ENCODE measurements at regions not wholly inside any gene's neighbourhood (a gene's known extent, or its start where the extent isn't known, plus 50 kb on each side); places are given as distances from the start of the nearest gene placed in this dataset.
A peak's percentile ranks its signal among the peaks of the same experiment; 100 is the strongest.
"Not testable (repeated sequence)": the region's sequence is repeated elsewhere in the genome, so short reads cannot be mapped to it uniquely, and the experiment has no call there.

GRCh38 chr3:10657339-10657738 is 152.0 kb upstream of the ATP2B2 start:
- not testable (repeated sequence) for DNase-seq (ENCODE audit: low read depth in 2 of 2)

- no peak for DNase-seq (ENCODE audit: low read depth in 2 of 2)
Measured at GRCh38 chr3:10665592-10665991, 150.4 kb upstream of the SLC6A11 start.

- no peak for DNase-seq (ENCODE audit: low read depth in 2 of 2)
Measured at GRCh38 chr3:10666621-10667020, 149.4 kb upstream of the SLC6A11 start.

GRCh38 chr3:10667269-10667668 is 148.8 kb upstream of the SLC6A11 start:
- DNase-seq (ENCODE audit: low read depth in 2 of 2): no peak

- DNase-seq (ENCODE audit: low read depth in 2 of 2): no peak
Measured at GRCh38 chr3:10667901-10668476, 148.0 kb upstream of the SLC6A11 start.

- DNase-seq (ENCODE audit: low read depth in 2 of 2): no peak
Measured at GRCh38 chr3:10669490-10670048, 146.5 kb upstream of the SLC6A11 start.

- no peak for DNase-seq (ENCODE audit: low read depth in 2 of 2)
Measured at GRCh38 chr3:10672422-10672821, 143.6 kb upstream of the SLC6A11 start.

GRCh38 chr3:10674578-10674977 is 141.4 kb upstream of the SLC6A11 start:
- no peak for DNase-seq (ENCODE audit: low read depth in 2 of 2)

GRCh38 chr3:10676905-10677304 is 139.1 kb upstream of the SLC6A11 start:
- no peak for DNase-seq (ENCODE audit: low read depth in 2 of 2)

GRCh38 chr3:10678796-10679376 is 137.1 kb upstream of the SLC6A11 start:
- DNase-seq (ENCODE audit: low read depth in 2 of 2): no peak

GRCh38 chr3:10680796-10681195 is 135.2 kb upstream of the SLC6A11 start:
- DNase-seq (ENCODE audit: low read depth in 2 of 2): no peak

- DNase-seq (ENCODE audit: low read depth in 2 of 2): no peak
Measured at GRCh38 chr3:10682692-10683091, 133.3 kb upstream of the SLC6A11 start.

- DNase-seq (ENCODE audit: low read depth in 2 of 2): no peak
Measured at GRCh38 chr3:10683106-10683505, 132.9 kb upstream of the SLC6A11 start.

GRCh38 chr3:10688126-10688525 is 127.9 kb upstream of the SLC6A11 start:
- no peak for DNase-seq (ENCODE audit: low read depth in 2 of 2)

GRCh38 chr3:10688548-10689172 is 127.4 kb upstream of the SLC6A11 start:
- no peak for DNase-seq (ENCODE audit: low read depth in 2 of 2)

GRCh38 chr3:10692039-10692622 is 123.9 kb upstream of the SLC6A11 start:
- no peak for DNase-seq (ENCODE audit: low read depth in 2 of 2)

- DNase-seq (ENCODE audit: low read depth in 2 of 2): peak in 1 of 2 donors; percentile 12
Measured at GRCh38 chr3:10693457-10693856, 122.6 kb upstream of the SLC6A11 start.

- no peak for DNase-seq (ENCODE audit: low read depth in 2 of 2)
Measured at GRCh38 chr3:10694179-10694578, 121.8 kb upstream of the SLC6A11 start.

GRCh38 chr3:10695186-10695585 is 120.8 kb upstream of the SLC6A11 start:
- DNase-seq (ENCODE audit: low read depth in 2 of 2): not testable (repeated sequence)

- DNase-seq (ENCODE audit: low read depth in 2 of 2): no peak
Measured at GRCh38 chr3:10695595-10696285, 120.3 kb upstream of the SLC6A11 start.

GRCh38 chr3:10697918-10698317 is 118.1 kb upstream of the SLC6A11 start:
- DNase-seq (ENCODE audit: low read depth in 2 of 2): no peak

GRCh38 chr3:10700821-10701220 is 115.2 kb upstream of the SLC6A11 start:
- DNase-seq (ENCODE audit: low read depth in 2 of 2): no peak

Data from lung microvascular endothelial cell (primary cell).